T-cell (primary cell): ENCODE measurements at regions not wholly inside any gene's neighbourhood (a gene's known extent, or its start where the extent isn't known, plus 50 kb on each side); places are given as distances from the start of the nearest gene placed in this dataset.

Experiments used
- ATAC-seq, 4 experiments: fragments of 200-7000 bp in 3 of 4; fragments of 150-1000 bp in 1 of 4; cut with Tn5 transposase; replicated peaks in 1 of 4; 1 replicate in 3 of 4; 2 replicates in 1 of 4; pipeline ENCODE4 v1.10.0; 2021; ENCODE audit warnings: moderate library complexity in 3 of 4, mild to moderate bottlenecking in 2 of 4, moderate number of reproducible peaks in 1 of 4
- CTCF ChIA-PET, 2 donors: fragments of 300-600 bp; sonication (Branson Sonifier 250); formaldehyde crosslinking; loops; one replicate each; lab custom pipeline; 2022; ENCODE audit warnings: antibody characterized with exemption in 2 of 2; lab: Charles Lee
- POLR2A ChIA-PET, 2 donors: fragments of 300-600 bp; sonication (Branson Sonifier 250); formaldehyde crosslinking; loops; one replicate each; lab custom pipeline; 2022; ENCODE audit warnings: antibody characterized with exemption in 2 of 2; lab: Charles Lee
- DNase-seq, 35 experiments: peaks; one replicate each; pipeline versions ENCODE4 v3.0.0 to v3.0.0-alpha.2; 2013 to 2023
- H3K27ac ChIP-seq: one replicate; pipeline ENCODE4 v1.5.1; 2013; ENCODE audit warnings: low read length
- H3K27me3 ChIP-seq, 2 experiments: replicated peaks in 1 of 2; 1 replicate in 1 of 2; 2 replicates in 1 of 2; pipeline versions ENCODE4 v1.6.1 to v1.7.0; 2013; ENCODE audit warnings: low read length in 1 of 2, mixed read lengths in 1 of 2; ENCODE audit not compliant: control insufficient read depth in 2 of 2, insufficient read depth in 2 of 2; ENCODE audit errors: extremely low read depth in 1 of 2
- H3K36me3 ChIP-seq, 2 donors: 1 replicate in 1 of 2; 2 replicates in 1 of 2; pipeline versions ENCODE4 v1.6.1 to v1.7.0; 2013; ENCODE audit warnings: low read length in 1 of 2; ENCODE audit not compliant: control insufficient read depth in 2 of 2, insufficient read depth in 1 of 2; ENCODE audit errors: extremely low read depth in 1 of 2
- H3K4me1 ChIP-seq, 2 experiments: 1 replicate in 1 of 2; 2 replicates in 1 of 2; pipeline versions ENCODE4 v1.6.1 to v1.7.0; 2013; ENCODE audit warnings: low read length in 2 of 2, mixed read lengths in 1 of 2; ENCODE audit not compliant: insufficient read depth in 2 of 2, control insufficient read depth in 1 of 2; ENCODE audit errors: extremely low read depth in 1 of 2
- H3K4me3 ChIP-seq, 2 donors: 1 replicate in 1 of 2; 2 replicates in 1 of 2; pipeline versions ENCODE4 v1.5.1 to v1.7.0; 2013; ENCODE audit warnings: mild to moderate bottlenecking in 2 of 2, low read length in 1 of 2, moderate library complexity in 1 of 2; ENCODE audit not compliant: control insufficient read depth in 1 of 2; ENCODE audit errors: extremely low read depth in 1 of 2
- H3K9me3 ChIP-seq: 2 replicates; pipeline ENCODE4 v1.7.0; 2013
- H3K27ac Mint-ChIP-seq, 2 donors: one replicate each; pipeline ENCODE4 v1.8.0; 2020 to 2021; ENCODE audit warnings: mild to moderate bottlenecking in 2 of 2, mixed read lengths in 2 of 2
- H3K27me3 Mint-ChIP-seq, 2 donors: one replicate each; pipeline ENCODE4 v1.8.0; 2021 to 2022; ENCODE audit warnings: mixed read lengths in 2 of 2
- H3K36me3 Mint-ChIP-seq: one replicate; pipeline ENCODE4 v1.8.0; 2021; ENCODE audit warnings: mixed read lengths
- H3K4me1 Mint-ChIP-seq, 3 donors: one replicate each; pipeline ENCODE4 v1.8.0; 2020 to 2022; ENCODE audit warnings: mixed read lengths in 3 of 3, mild to moderate bottlenecking in 1 of 3
- H3K4me3 Mint-ChIP-seq, 3 donors: one replicate each; pipeline ENCODE4 v1.8.0; 2020 to 2022; ENCODE audit warnings: mild to moderate bottlenecking in 3 of 3, mixed read lengths in 3 of 3, moderate library complexity in 3 of 3
- H3K9me3 Mint-ChIP-seq, 3 donors: one replicate each; pipeline ENCODE4 v1.8.0; 2020 to 2022; ENCODE audit warnings: mixed read lengths in 3 of 3
- WGBS: methylation state at CpG from one replicate; pipeline ENCODE4 v1.1.5; 2013; ENCODE audit warnings: missing lambda C conversion rate; ENCODE audit not compliant: insufficient coverage; 5-methylcytosine and 5-hydroxymethylcytosine counted together

DNA sequence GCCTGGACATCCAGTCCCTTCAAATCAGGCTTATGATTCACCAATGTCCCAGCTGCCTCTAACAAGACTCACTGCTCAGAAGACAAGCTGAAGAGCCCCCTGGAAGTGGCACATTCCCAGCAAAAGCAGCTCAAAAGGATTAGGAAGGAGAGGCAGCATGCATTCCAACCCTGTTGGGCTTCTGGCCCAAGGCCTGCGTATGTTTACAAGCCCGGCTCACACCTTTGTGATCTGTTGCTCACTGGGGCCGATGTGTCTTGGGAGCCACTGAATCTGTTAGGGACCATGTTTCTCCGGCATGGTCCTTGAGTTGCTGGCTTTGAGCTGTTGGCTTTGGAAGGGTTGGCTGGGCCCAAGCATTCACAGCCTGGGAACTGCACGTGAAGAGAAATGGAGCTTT lies 81.2 kb upstream of the C1orf174 start:
- Histone ChIP-seq H3K27me3 (peaks cover 0 to 27% of the 10 kb centered on the region in 2 experiments), H3K4me3 (no peak overlapping the region), H3K27ac (no peak overlapping the region), H3K36me3 (no peaks in the 10 kb centered on the region), H3K4me1 (no peaks in the 10 kb centered on the region), H3K9me3 (no peaks in the 10 kb centered on the region)
- 75% methylated on average over 5 of the region's 5 CpGs for WGBS
- POLR2A ChIA-PET, result no interaction called here
- CTCF ChIA-PET, result no interaction called here
- Mint-ChIP-seq H3K27me3 (peaks cover 17 to 20% of the 10 kb centered on the region in 2 donors), H3K27ac (no peak overlapping the region), H3K9me3 (no peaks in the 10 kb centered on the region), H3K4me3 (no peak overlapping the region), H3K4me1 (no peaks in the 10 kb centered on the region), H3K36me3 (no peaks in the 10 kb centered on the region)
- ATAC-seq (no peak), DNase-seq (no peak)

GRCh38 chr1:3981746-3982505 lies 81.9 kb upstream of the C1orf174 start:
- Mint-ChIP-seq H3K27me3 (peaks cover 12 to 15% of the 10 kb centered on the region in 2 donors), H3K9me3 (no peaks in the 10 kb centered on the region), H3K36me3 (no peaks in the 10 kb centered on the region), H3K4me1 (no peaks in the 10 kb centered on the region), H3K4me3 (no peak overlapping the region), H3K27ac (no peak overlapping the region)
- DNase-seq (no peak), ATAC-seq (no peak)
- Histone ChIP-seq H3K9me3 (no peaks in the 10 kb centered on the region), H3K36me3 (no peaks in the 10 kb centered on the region), H3K4me3 (no peak overlapping the region), H3K27me3 (peaks cover 0 to 26% of the 10 kb centered on the region in 2 experiments), H3K4me1 (no peaks in the 10 kb centered on the region), H3K27ac (no peak overlapping the region)
- CTCF ChIA-PET, result no interaction called here
- POLR2A ChIA-PET, result no interaction called here
- 46% methylated on average over 9 of the region's 12 CpGs for WGBS

DNA sequence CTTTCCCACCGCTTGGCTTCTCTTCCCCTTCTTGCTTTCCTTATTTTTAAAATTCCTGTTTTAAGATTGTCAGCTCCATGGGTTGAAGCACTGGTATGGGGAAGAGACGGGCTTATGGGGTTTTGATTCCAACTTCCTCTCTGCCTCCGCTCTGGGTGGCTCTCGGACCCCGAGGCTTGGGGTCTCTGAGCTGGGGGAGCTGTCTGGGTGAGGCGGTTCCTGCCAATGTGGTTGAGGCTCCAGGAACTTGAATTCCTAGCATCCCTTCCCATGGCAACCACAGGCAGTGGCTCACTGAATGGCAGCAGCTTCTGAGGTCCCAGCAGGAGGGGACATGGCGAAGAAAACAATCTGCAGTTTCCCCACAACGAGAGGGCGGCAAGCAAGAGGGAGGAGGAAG lies 83.1 kb upstream of the C1orf174 start:
- Mint-ChIP-seq H3K9me3 (no peaks in the 10 kb centered on the region), H3K36me3 (no peaks in the 10 kb centered on the region), H3K27me3 (peaks cover 6 to 12% of the 10 kb centered on the region in 2 donors), H3K4me1 (no peaks in the 10 kb centered on the region), H3K4me3 (no peak overlapping the region), H3K27ac (no peak overlapping the region)
- 67% methylated on average over 6 of the region's 9 CpGs for WGBS
- no peak overlapping the region for H3K27ac ChIP-seq
- H3K9me3 ChIP-seq, result no peaks in the 10 kb centered on the region
- DNase-seq, result no peak
- CTCF ChIA-PET, result no interaction called here
- no peak overlapping the region for H3K4me3 ChIP-seq
- H3K36me3 ChIP-seq, result no peaks in the 10 kb centered on the region
- POLR2A ChIA-PET, result no interaction called here
- peaks cover 0 to 30% of the 10 kb centered on the region in 2 experiments for H3K27me3 ChIP-seq
- no peak for ATAC-seq
- H3K4me1 ChIP-seq, result no peaks in the 10 kb centered on the region

- Histone ChIP-seq H3K4me3 (no peak overlapping the region), H3K27me3 (peaks cover 0 to 30% of the 10 kb centered on the region in 2 experiments), H3K36me3 (no peaks in the 10 kb centered on the region), H3K4me1 (no peaks in the 10 kb centered on the region), H3K27ac (no peak overlapping the region), H3K9me3 (no peaks in the 10 kb centered on the region)
- Mint-ChIP-seq H3K27ac (no peak overlapping the region), H3K36me3 (no peaks in the 10 kb centered on the region), H3K4me1 (no peaks in the 10 kb centered on the region), H3K27me3 (peaks cover 6 to 12% of the 10 kb centered on the region in 2 donors), H3K9me3 (no peaks in the 10 kb centered on the region), H3K4me3 (no peak overlapping the region)
- POLR2A ChIA-PET, result no interaction called here
- DNase-seq (no peak), ATAC-seq (no peak)
- CTCF ChIA-PET, result no interaction called here
- WGBS, result 87% methylated on average over 12 of the region's 13 CpGs
These were observed 84.5 kb upstream of the C1orf174 start for GRCh38 chr1:3984586-3984985.

DNA sequence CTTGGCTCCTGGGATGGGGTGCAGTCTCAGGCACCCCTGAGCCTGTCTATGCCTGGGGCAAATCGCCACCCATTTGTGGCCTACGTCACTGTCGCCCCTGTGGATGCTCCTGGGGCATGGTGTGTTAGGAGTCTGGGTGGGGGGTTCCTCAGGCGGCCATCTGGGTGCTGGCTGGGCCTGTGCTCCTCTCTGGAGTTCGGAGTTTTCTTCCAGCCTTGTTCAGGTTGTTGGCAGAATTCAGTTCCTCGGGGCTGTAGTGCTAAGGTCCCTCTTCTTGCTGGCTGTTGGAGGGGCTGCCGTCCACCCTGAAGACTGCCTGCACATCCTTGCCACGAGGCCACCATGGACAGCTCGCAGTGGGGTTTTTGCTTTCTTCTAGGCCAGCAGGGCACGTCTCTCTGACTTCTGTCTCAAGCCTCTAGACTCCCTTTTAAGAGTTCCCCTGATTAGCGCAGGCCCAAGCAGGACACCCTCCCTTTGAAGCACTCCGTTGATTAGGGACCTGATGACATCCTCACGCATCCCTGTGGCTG lies 86.7 kb upstream of the C1orf174 start:
- peaks cover 0 to 29% of the 10 kb centered on the region in 2 experiments for H3K27me3 ChIP-seq
- no peaks in the 10 kb centered on the region for H3K9me3 ChIP-seq
- no peak for DNase-seq
- H3K4me1 Mint-ChIP-seq, result no peaks in the 10 kb centered on the region
- no peak overlapping the region for H3K27ac ChIP-seq
- no peak overlapping the region for H3K4me3 Mint-ChIP-seq
- H3K36me3 Mint-ChIP-seq, result no peaks in the 10 kb centered on the region
- WGBS, result 74% methylated on average over 7 of the region's 13 CpGs
- no peak for ATAC-seq
- ChIA-PET POLR2A (no interaction called here), CTCF (no interaction called here)
- no peaks in the 10 kb centered on the region for H3K9me3 Mint-ChIP-seq
- no peak overlapping the region for H3K4me3 ChIP-seq
- no peaks in the 10 kb centered on the region for H3K4me1 ChIP-seq
- H3K36me3 ChIP-seq, result no peaks in the 10 kb centered on the region
- H3K27me3 Mint-ChIP-seq, result peaks cover 6 to 10% of the 10 kb centered on the region in 2 donors
- no peak overlapping the region for H3K27ac Mint-ChIP-seq

DNA sequence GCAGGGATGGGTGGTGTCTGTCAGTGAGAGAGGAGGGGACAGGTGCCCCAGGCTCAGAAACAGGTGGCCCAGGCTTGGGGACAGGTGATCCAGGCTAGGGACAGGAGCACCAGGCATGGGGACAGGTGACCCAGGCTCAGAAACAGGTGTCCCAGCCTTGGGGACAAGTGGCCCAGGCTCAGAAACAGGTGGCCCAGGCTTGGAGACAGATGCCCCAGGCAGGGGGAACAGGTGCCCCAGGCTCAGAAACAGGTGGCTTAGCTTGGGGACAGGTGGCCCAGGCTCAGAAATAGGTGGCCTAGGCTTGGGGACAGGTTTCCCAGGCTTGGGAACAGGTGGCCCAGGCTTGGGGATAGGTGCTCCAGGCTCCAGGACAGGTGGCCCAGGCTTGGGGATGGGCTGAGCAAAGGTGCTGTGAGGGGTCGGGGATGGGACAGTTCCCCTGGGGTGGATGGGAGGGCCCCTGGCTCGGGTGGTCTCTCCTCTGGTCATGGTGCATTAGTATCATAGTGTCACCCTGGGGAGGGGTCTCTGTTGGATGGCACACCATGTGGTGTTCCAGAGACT lies 87.7 kb upstream of the C1orf174 start:
- Mint-ChIP-seq H3K36me3 (no peaks in the 10 kb centered on the region), H3K27me3 (peaks cover 6 to 11% of the 10 kb centered on the region in 2 donors), H3K4me3 (no peak overlapping the region), H3K9me3 (peaks cover 0 to 4% (median 0%) of the 10 kb centered on the region in 3 donors), H3K4me1 (no peaks in the 10 kb centered on the region), H3K27ac (no peak overlapping the region)
- ATAC-seq, result no peak
- Histone ChIP-seq H3K27ac (no peak overlapping the region), H3K36me3 (no peaks in the 10 kb centered on the region), H3K27me3 (peaks cover 0 to 25% of the 10 kb centered on the region in 2 experiments), H3K4me1 (no peaks in the 10 kb centered on the region), H3K9me3 (no peaks in the 10 kb centered on the region), H3K4me3 (no peak overlapping the region)
- no peak for DNase-seq
- ChIA-PET CTCF (no interaction called here), POLR2A (no interaction called here)
- no CpG with 5 or more reads among the region's 2 CpGs for whole genome bisulfite sequencing
